HG02763 (cell line): ENCODE measurements at regions not wholly inside any gene's neighbourhood (a gene's known extent, or its start where the extent isn't known, plus 50 kb on each side); places are given as distances from the start of the nearest gene placed in this dataset.

Source experiments
- ATAC-seq: cut with Tn5 transposase; IDR thresholded peaks from one replicate; pipeline ENCODE4 v1.9.1; 2021; ENCODE audit warnings: mild to moderate bottlenecking, moderate library complexity; ENCODE audit not compliant: unreplicated experiment

DNA sequence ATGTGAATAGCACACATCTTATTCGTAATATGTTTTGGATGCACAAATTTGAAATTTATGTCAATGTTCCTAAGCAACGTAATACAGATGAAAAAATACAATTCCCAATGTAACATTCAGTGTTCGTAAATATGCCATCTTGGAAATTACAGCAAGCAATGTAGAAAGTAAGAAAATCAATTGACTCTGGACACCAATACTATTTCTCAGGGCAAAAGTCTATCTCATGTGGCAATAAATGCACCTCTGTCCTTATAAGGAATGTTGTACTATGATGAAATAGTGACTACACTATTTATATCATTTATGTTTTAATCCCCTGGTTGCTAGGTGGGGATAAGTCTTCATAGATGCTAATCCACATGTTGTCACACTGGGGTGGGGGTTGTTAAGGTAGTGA lies 251.2 kb downstream of the GXYLT1 start:
- ATAC-seq, result no peak

DNA sequence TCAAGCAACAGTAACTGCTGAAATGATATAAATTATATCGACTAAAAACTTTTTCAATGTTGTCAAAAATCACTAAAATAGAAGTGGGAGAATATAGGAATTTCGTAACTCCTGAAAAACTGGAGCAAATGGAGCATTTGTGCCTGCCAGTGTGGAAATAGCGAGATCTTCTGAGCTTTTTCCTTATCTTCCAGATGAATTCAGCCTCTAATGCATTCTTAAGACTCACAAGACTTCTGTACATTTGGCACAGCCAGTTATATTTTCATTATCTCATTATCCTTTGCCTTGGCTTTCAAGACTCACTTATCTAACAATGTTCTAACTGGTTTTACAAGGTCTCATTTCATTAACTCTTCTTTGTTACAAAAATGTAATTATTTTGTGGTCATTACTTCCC lies 252.4 kb downstream of the GXYLT1 start:
- no peak for ATAC-seq

DNA sequence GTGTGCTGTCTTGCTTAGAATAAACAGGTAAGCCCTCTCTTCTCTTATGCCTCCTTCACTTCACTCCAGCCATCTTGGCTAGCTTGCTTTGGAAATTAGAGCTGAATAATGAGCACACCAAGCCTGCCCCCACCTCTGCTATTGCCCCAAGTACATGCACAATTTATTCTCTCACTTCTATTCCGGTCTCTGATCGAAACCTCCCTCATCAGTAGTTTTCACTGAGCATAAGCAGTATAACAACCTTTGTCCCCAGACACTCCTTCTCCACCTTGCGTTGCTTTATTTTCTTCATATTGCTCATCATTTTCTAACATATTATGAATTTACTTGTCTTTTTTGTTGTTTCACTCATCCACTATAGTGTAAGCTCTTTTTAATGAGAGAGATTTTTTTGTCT lies 253.4 kb downstream of the GXYLT1 start:
- no peak for ATAC-seq

- no peak for ATAC-seq
These were observed 256.4 kb downstream of the GXYLT1 start for GRCh38 chr12:41888285-41888684.

DNA sequence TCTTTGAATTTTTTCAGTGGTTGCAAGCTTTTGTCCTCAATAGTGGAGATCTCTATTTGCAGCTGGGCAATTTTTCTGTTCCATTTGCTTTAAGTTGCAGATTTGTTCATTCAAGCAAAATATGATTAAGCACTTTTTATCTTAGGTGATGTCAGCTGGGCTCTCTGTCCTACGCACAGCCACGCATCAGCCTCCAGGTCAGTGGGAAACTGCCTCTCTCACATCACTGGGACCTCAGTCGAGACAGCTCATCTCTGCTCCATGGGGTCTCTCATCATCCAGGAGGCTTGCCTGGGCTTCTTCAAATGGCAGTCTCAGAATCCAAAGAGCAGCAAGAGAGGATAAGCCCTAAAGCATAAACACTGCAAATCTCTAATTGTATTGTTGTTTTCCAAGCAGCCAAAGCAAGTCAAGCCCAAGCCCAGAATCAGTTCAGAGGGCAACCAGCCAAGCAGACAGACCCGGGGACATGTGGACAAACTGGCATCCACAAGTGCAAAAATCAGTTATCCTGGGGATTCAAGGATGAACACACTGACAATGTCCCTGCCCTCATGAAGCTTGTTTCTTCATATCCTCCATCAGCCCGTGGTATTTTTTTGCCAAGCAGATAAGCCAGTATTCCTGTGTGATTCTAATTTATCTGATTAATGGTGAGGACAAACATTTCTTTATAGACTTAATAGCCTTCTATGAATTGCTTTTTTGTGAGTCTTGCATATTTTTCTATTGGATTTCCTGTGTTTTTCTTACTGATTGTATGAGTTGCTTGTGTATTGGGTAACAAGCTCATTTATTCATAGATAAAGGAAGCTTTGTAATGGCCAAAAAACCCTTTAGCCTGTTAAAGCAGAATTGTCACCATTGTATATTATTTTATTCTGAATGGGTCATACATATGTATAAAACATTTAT lies 262.5 kb downstream of the GXYLT1 start:
- no peak for ATAC-seq

DNA sequence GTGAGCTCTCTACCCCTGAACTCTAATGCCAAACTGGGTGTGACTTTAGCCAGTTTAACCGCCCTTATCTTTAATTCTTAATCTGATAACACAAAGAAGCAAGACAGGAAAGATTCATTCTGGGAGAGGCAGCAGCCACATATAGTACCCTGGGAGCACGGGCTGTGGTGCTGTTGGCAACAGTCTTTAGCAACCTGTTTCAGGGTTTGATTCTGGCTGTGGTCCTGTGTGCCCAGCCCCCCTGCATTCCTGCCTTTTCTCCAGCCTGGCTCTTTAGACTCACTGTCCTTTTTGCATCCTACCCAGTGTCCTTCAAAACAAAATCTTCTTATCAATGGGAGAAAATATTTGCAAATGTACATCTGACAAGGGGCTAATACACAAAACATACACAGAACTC lies 275.2 kb downstream of the GXYLT1 start:
- no peak for ATAC-seq

GRCh38 chr12:41866878-41867430 lies 277.7 kb downstream of the GXYLT1 start:
- no peak for ATAC-seq

DNA sequence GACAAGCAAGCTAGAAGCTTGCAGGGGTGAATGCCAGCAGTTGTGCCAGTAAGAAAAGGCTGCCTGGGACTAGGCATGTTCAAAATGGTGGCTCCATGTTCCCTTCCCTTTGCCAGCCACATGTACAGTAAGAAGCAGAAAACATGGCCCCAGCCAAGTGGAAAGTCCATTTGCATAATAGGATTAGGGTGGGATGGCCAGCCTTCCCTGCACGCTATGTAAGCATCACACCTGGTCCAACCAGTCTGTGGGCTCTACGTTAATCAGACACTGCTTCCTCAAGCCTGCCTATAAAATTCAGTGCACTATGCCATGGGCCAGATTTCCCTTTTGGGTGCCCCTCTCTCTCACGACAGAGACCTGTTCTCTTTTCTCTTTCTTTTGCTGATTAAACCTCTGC lies 288.4 kb downstream of the GXYLT1 start:
- no peak for ATAC-seq

GRCh38 chr12:41850046-41850445 lies 294.6 kb downstream of the GXYLT1 start:
- ATAC-seq, result no peak

- ATAC-seq, result no peak
These were observed 298.0 kb downstream of the GXYLT1 start for GRCh38 chr12:41846718-41847117.

DNA sequence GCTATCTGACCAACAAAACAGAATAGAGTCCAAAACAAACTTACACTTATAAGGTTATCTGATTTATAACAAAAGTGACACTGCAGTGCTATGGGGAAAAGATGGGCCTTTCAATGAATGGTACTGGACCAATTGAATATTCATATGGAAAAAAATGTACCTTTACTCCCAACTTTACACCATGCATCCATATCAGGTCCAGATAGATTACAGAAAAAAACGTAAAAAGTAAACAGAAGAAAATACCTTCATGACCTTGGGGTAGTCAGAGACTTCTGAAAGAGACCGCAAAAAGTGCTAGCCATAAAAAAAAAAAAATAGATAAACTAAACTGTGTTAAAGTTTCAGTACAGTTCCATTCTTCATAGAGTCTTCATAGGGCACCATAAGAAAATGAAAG lies 308.3 kb downstream of the GXYLT1 start:
- no peak for ATAC-seq

DNA sequence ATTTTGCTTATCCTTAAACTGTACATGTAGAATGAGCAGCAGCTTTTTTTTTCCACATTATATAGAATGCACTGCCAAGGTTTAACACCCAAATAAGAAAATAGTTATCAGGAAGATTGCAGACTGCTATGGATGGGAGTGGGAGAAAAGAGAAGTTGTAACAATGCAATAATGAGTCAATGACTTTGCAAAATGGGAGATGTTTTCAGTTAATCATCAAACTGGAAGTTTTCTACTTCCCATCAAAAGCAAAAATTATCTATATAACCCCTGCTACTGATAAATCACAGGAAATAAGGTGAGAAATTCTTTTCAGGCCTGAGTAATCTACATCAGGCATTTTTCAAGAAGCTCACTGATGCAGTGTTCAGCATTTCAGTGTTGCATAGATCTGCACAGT lies 309.1 kb downstream of the GXYLT1 start:
- ATAC-seq, result no peak

DNA sequence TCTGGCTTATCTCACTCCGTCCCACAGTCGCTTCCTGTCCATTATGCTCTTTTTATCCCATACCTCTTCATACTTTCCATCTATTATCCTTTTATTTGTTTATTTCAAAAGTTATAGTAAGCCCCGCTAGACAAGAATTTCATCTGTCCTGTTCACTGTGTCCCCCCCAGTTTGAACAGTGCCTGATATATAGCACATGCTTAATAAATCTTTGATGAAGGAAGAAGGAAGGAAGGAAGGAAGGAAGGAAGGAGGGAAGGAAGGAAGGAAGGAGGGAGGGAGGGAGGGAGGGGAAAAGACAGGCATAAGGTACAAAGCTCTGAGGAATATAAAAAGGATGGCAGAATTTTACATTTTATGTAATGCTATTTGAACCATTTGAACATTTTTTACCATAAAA lies 324.7 kb downstream of the GXYLT1 start:
- ATAC-seq, result no peak

GRCh38 chr12:41804026-41804425 lies 340.6 kb downstream of the GXYLT1 start:
- no peak for ATAC-seq

DNA sequence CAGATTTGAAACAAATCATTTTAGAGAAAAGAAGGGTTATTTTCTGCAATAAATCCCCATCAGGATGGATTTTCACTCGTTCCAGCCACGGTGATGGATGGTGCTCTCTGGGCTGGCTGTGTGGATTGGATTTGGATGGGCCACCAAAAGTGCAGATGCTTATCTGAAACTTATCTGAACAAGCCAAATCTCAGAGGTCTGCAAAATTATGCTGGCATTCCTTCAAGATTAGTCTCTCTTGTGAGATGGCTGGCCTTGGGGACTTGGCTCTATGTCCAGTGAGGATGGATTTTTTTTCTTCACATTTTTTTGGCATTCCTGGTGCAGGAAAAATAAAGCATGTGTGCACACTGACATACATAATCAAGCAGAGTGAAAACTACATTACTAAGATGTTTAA lies 341.9 kb downstream of the GXYLT1 start:
- ATAC-seq, result no peak

DNA sequence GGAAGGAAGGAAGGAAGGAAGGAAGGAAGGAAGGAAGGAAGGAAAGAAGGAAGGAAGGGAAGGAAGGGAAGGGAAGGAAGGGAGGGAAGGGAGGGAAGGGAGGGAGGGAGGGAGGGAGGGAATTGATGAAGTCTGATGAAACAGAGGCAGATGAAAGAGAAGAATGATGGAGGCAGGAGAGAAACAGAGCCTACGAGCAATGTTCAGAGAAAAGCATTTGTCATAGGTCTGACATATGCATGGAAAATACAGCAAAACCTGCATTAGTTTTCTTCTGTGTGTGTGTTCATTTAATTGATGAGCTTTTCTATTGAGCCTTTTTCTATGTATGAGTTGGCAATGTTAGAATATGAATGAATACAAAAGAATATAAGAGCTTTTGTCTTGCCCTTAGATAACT lies 343.4 kb downstream of the GXYLT1 start:
- no peak for ATAC-seq

DNA sequence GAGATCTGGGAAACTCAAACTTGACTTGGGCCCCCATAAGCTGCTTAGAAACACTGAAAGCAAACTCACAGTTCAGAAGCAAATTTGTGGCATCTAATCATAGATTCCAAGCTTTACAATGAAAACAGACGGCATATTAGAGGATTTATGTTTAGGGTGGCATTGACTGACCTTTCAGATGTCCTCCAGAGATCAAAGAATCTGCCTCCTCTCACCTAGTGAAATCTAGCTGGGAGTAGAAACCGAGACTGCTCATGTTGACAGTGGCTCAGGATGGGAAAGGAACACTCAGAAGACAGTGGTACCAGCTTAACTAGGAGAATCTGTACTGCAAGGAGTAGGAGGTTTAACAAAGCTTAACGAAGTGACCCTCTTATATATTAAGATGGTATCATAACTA lies 345.0 kb downstream of the GXYLT1 start:
- no peak for ATAC-seq

DNA sequence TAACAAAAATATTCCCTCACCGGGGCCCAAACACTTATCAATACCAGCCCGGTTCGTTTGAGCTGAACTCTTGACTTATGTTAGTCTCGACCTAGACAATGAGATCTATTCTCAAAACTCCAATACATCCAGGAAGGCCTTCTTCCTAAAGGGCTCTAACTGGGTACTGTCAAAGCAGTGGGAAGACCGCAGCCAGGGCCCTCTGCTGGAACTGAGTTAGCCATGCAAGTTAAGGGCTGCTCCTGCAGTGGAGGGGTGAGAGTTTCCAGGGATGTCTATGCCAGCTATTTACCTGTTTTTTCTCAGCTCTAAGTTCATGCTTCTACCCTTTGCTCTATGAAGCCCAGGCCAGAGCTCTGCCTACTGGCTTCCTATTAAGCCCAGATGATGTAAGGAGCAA lies 348.8 kb downstream of the GXYLT1 start:
- no peak for ATAC-seq

DNA sequence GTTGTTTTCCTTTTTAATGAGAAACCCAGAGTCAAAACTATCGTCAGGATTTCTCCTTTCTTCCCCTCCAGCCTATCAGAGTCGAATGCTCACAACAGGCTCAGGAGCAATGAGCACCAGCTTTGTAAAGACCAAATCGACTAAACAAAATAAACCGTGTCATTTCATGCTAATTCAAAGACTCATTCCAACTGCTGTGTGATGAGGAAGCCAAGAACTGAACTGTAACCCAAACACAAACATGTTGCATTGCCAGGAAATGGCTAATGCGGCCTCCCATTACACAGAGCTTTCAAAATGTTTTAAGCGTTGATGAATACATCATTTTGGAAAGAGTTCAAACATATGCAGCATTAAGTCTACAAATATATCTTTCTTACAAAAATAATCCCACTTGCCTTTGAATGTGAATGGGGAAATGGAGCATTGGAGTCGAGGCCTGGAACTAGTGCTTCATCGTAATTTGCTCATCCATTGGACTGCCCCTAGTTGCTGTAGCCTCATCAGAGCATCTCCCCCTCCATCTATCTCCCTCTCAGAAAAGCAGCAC lies 349.5 kb downstream of the GXYLT1 start:
- ATAC-seq, result no peak

GRCh38 chr12:41794336-41794735 lies 350.3 kb downstream of the GXYLT1 start:
- ATAC-seq, result no peak

DNA sequence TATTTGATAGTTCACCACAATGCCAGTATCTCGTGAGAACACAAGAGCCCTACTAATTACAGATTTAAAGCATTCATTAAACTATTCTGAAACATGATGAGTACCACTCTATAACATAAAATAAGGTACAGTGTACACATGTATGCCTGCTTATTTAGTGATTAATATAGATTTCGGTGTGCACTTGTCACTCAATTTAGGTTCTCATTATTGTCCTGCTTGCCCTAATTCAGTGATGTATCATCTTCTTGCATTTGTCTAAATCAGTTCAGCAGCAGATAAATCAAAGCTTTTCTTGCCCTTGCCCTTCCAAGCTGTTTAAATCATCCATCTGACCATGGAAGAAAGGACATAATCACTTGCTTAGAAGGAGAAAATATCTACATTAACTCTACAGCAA lies 359.7 kb downstream of the GXYLT1 start:
- no peak for ATAC-seq

GRCh38 chr12:41778934-41779333 lies 365.7 kb downstream of the GXYLT1 start:
- ATAC-seq, result no peak
